ENCODE measurements at regions not wholly inside any gene's neighbourhood (a gene's known extent, or its start where the extent isn't known, plus 50 kb on each side); places are given as distances from the start of the nearest gene placed in this dataset.

DNA sequence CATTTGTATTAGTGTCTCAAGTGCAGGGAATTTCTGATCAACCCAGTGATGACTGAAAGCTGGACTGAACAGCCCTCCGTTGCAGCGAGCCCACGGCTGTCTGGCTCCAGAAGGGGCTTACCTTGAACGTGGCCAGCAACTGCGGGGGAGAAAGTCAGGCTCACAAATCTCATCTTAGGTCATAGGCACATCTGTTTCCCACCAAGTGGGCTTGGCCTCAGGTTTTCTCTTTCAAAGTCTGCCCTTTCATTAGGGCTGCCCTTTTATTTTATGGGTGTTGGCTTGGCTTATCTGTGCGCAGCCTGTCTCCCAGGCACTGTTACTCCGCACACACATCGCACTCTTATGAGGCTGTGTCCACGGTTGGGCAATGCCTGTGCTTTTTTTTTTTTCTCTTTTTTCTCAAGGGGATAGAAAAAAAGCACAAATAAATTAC lies 178.0 kb downstream of the JCAD start:
- TF ChIP-seq, protein P1, sequence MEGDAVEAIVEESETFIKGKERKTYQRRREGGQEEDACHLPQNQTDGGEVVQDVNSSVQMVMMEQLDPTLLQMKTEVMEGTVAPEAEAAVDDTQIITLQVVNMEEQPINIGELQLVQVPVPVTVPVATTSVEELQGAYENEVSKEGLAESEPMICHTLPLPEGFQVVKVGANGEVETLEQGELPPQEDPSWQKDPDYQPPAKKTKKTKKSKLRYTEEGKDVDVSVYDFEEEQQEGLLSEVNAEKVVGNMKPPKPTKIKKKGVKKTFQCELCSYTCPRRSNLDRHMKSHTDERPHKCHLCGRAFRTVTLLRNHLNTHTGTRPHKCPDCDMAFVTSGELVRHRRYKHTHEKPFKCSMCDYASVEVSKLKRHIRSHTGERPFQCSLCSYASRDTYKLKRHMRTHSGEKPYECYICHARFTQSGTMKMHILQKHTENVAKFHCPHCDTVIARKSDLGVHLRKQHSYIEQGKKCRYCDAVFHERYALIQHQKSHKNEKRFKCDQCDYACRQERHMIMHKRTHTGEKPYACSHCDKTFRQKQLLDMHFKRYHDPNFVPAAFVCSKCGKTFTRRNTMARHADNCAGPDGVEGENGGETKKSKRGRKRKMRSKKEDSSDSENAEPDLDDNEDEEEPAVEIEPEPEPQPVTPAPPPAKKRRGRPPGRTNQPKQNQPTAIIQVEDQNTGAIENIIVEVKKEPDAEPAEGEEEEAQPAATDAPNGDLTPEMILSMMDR (conservative IDR thresholded peaks at IDR 0.05; ENCODE audit: low read depth, low read length), result no peak
- TF ChIP-seq EZH2 (IDR thresholded peaks at IDR 0.05; ENCODE audit: borderline replicate concordance, low read depth, low read length, poor library complexity, severe bottlenecking), result no peak

Data from A673 (cell line).